HCT116 (cell line): ENCODE measurements at regions not wholly inside any gene's neighbourhood (a gene's known extent, or its start where the extent isn't known, plus 50 kb on each side); places are given as distances from the start of the nearest gene placed in this dataset.

Experiments used
- ATAC-seq: fragments of 200-7000 bp; cut with Tn5 transposase; 2 replicates; pipeline ENCODE4 v1.9.1; 2020; ENCODE audit warnings: mild to moderate bottlenecking, moderate library complexity
- BruUV-seq: library from RNA; stranded (reverse); fragments of 400-500 nt; replicated peaks from 2 replicates; lab custom pipeline; 2021; lab: Mats Ljungman, UMichigan
- CTCF ChIA-PET: fragments of 300-600 bp; sonication (Branson Sonifier 250); formaldehyde crosslinking; loops from one replicate; lab custom pipeline; 2021; ENCODE audit warnings: antibody characterized with exemption; lab: Charles Lee
- POLR2A ChIA-PET: fragments of 300-600, 350-600 bp; sonication (Branson Sonifier 250); formaldehyde crosslinking; loops from one replicate; lab custom pipeline; 2021; ENCODE audit warnings: antibody characterized with exemption; lab: Charles Lee
- RAD21 ChIA-PET, 2 experiments: fragments of 300-600 bp; sonication (Branson Sonifier 250); formaldehyde crosslinking; loops; one replicate each; lab custom pipeline; 2023; ENCODE audit warnings: low total read pairs in 2 of 2; ENCODE audit not compliant: uncharacterized antibody in 2 of 2, unreplicated experiment in 2 of 2, low non-redundant PET in 1 of 2; lab: Charles Lee
- DNase-seq: peaks from one replicate; pipeline ENCODE4 v3.0.0-alpha.2; 2010; ENCODE audit warnings: low read depth, low spot score
- H2AFZ ChIP-seq: fragments of 200-600 bp; shearing (Covaris generic), sonication (generic); 2 replicates; pipeline ENCODE4 v1.6.1; 2017; ENCODE audit warnings: low read depth, mixed run types, mixed read lengths, antibody characterized with exemption, low read length; ENCODE audit not compliant: poor library complexity, severe bottlenecking
- H3K27ac ChIP-seq: 2 replicates; pipeline ENCODE4 v1.5.1; 2012; ENCODE audit warnings: low read depth, low read length
- H3K27me3 ChIP-seq: fragments of 200-600 bp; sonication (generic); 2 replicates; pipeline ENCODE4 v1.6.1; 2016; ENCODE audit warnings: mixed run types, low read length, mixed read lengths; ENCODE audit not compliant: insufficient read depth
- H3K36me3 ChIP-seq, 2 experiments: fragments of 200-500 bp in 1 of 2; fragments of 200-600 bp in 1 of 2; sonication (Bioruptor generic) in 1 of 2; sonication (generic) in 1 of 2; 2 replicates each; pipeline versions ENCODE4 v1.5.1 to v1.6.1; 2014 to 2016; ENCODE audit warnings: low read length in 2 of 2, inconsistent platforms in 1 of 2, mixed read lengths in 1 of 2, mixed run types in 1 of 2; ENCODE audit not compliant: insufficient read depth in 2 of 2, control insufficient read depth in 1 of 2
- H3K4me1 ChIP-seq, 2 experiments: fragments of 200-600 bp in 1 of 2; sonication (generic) in 1 of 2; 2 replicates each; pipeline versions ENCODE4 v1.5.1 to v1.6.1; 2012 to 2017; ENCODE audit warnings: low read length in 2 of 2, inconsistent platforms in 1 of 2, mild to moderate bottlenecking in 1 of 2, mixed read lengths in 1 of 2, mixed run types in 1 of 2, moderate library complexity in 1 of 2; ENCODE audit not compliant: insufficient read depth in 2 of 2, control insufficient read depth in 1 of 2
- H3K4me2 ChIP-seq: fragments of 200-600 bp; sonication (generic); 2 replicates; pipeline ENCODE4 v1.6.1; 2017; ENCODE audit warnings: mixed run types, low read length, mixed read lengths
- H3K4me3 ChIP-seq, 2 experiments: fragments of 200-600 bp in 1 of 2; sonication (generic) in 1 of 2; replicated peaks in 1 of 2; 2 replicates each; pipeline ENCODE4 v1.5.1; 2011 to 2016; ENCODE audit warnings: low read length in 2 of 2, control low read depth in 1 of 2, low read depth in 1 of 2, mild to moderate bottlenecking in 1 of 2, mixed read lengths in 1 of 2, mixed run types in 1 of 2
- H3K79me2 ChIP-seq: fragments of 200-600 bp; sonication (generic); 2 replicates; pipeline ENCODE4 v1.6.1; 2017; ENCODE audit warnings: mild to moderate bottlenecking, mixed run types, low read length, moderate library complexity, mixed read lengths; ENCODE audit not compliant: insufficient read depth
- H3K9ac ChIP-seq: fragments of 200-600 bp; sonication (generic); 2 replicates; pipeline ENCODE4 v1.6.1; 2016; ENCODE audit warnings: low read length, mixed read lengths
- H3K9me2 ChIP-seq: fragments of 200-600 bp; sonication (generic), shearing (Covaris generic); 2 replicates; pipeline ENCODE4 v1.6.1; 2017; ENCODE audit warnings: mixed run types, mild to moderate bottlenecking, moderate library complexity; ENCODE audit not compliant: insufficient read depth
- H3K9me3 ChIP-seq, 2 experiments: fragments of 200-500 bp in 1 of 2; fragments of 200-600 bp in 1 of 2; sonication (Bioruptor generic) in 1 of 2; sonication (generic) in 1 of 2; 2 replicates each; pipeline ENCODE4 v1.6.1; 2014 to 2017; ENCODE audit warnings: low read length in 2 of 2, mixed read lengths in 2 of 2, inconsistent platforms in 1 of 2, low read depth in 1 of 2, mild to moderate bottlenecking in 1 of 2, mixed run types in 1 of 2, moderate library complexity in 1 of 2; ENCODE audit not compliant: control insufficient read depth in 1 of 2, insufficient read depth in 1 of 2
- H4K20me1 ChIP-seq: fragments of 200-600 bp; sonication (generic), shearing (Covaris generic); 2 replicates; pipeline ENCODE4 v1.6.1; 2017; ENCODE audit warnings: mixed run types, mild to moderate bottlenecking, moderate library complexity; ENCODE audit not compliant: insufficient read depth
- CEBPB ChIP-seq: IDR thresholded peaks from 2 replicates; pipeline ENCODE4 v1.6.1; 2012; ENCODE audit warnings: low read depth
- ELF1 ChIP-seq: IDR thresholded peaks from 2 replicates; pipeline ENCODE4 v1.6.1; 2012; ENCODE audit warnings: low read depth, borderline replicate concordance
- JUND ChIP-seq: IDR thresholded peaks from 2 replicates; pipeline ENCODE4 v1.6.1; 2012
- POLR2A ChIP-seq: IDR thresholded peaks from 2 replicates; pipeline ENCODE4 v1.7.0; 2011; ENCODE audit warnings: borderline replicate concordance; ENCODE audit not compliant: insufficient read depth, insufficient read length; ENCODE audit errors: extremely low read depth
- SP1 ChIP-seq: IDR thresholded peaks from 2 replicates; pipeline ENCODE4 v1.6.1; 2012; ENCODE audit warnings: low read depth
- TCF7L2 ChIP-seq: IDR thresholded peaks from 2 replicates; pipeline ENCODE4 v1.7.0; 2011; ENCODE audit warnings: borderline replicate concordance, inconsistent platforms; ENCODE audit not compliant: insufficient read depth, insufficient read length; ENCODE audit errors: extremely low read depth
- intact Hi-C: fragments of 100-400 bp; cut with micrococcal nuclease; formaldehyde crosslinking; loops from 2 replicates; pipeline ENCODE4 v1.10.0; 2022
- TF ChIP-seq, protein P1 (sequence below): IDR thresholded peaks from 2 replicates; pipeline ENCODE4 v1.6.1; 2012; ENCODE audit warnings: low read depth
- TF ChIP-seq, protein P2 (sequence below): IDR thresholded peaks from 2 replicates; pipeline ENCODE4 v1.6.1; 2011; ENCODE audit warnings: mild to moderate bottlenecking, low read length, moderate library complexity; ENCODE audit not compliant: insufficient replicate concordance; ENCODE audit errors: extremely low read depth
- TF ChIP-seq, protein P3 (sequence below): IDR thresholded peaks from 2 replicates; pipeline ENCODE4 v1.6.1; 2012

DNA sequence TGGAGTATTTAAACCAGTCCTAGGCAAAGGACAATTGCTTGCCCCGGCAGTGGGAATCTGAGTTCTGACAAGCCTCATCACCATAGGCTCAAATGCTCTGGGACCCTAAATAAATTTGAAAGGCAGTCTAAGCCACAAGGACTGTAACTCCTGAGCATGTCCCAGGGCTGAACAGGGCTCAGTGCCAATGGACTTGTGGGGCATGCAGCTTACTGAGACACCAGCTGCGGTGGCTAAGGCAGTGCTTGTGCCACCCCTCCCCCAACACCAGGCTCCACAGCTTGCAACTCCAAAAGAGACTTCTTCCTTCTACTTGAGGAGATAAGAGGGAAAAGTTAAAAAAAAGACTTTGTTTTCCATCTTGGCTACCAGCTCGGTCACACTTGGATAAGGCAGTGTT is 289.7 kb upstream of the DCBLD2 start (continued):
- TF ChIP-seq, protein P1, sequence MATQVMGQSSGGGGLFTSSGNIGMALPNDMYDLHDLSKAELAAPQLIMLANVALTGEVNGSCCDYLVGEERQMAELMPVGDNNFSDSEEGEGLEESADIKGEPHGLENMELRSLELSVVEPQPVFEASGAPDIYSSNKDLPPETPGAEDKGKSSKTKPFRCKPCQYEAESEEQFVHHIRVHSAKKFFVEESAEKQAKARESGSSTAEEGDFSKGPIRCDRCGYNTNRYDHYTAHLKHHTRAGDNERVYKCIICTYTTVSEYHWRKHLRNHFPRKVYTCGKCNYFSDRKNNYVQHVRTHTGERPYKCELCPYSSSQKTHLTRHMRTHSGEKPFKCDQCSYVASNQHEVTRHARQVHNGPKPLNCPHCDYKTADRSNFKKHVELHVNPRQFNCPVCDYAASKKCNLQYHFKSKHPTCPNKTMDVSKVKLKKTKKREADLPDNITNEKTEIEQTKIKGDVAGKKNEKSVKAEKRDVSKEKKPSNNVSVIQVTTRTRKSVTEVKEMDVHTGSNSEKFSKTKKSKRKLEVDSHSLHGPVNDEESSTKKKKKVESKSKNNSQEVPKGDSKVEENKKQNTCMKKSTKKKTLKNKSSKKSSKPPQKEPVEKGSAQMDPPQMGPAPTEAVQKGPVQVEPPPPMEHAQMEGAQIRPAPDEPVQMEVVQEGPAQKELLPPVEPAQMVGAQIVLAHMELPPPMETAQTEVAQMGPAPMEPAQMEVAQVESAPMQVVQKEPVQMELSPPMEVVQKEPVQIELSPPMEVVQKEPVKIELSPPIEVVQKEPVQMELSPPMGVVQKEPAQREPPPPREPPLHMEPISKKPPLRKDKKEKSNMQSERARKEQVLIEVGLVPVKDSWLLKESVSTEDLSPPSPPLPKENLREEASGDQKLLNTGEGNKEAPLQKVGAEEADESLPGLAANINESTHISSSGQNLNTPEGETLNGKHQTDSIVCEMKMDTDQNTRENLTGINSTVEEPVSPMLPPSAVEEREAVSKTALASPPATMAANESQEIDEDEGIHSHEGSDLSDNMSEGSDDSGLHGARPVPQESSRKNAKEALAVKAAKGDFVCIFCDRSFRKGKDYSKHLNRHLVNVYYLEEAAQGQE: no peak
- TF ChIP-seq TCF7L2: no peak
- no peak for TF ChIP-seq CEBPB
- no peak for TF ChIP-seq ELF1
- no peak for TF ChIP-seq POLR2A
- TF ChIP-seq, protein P2, sequence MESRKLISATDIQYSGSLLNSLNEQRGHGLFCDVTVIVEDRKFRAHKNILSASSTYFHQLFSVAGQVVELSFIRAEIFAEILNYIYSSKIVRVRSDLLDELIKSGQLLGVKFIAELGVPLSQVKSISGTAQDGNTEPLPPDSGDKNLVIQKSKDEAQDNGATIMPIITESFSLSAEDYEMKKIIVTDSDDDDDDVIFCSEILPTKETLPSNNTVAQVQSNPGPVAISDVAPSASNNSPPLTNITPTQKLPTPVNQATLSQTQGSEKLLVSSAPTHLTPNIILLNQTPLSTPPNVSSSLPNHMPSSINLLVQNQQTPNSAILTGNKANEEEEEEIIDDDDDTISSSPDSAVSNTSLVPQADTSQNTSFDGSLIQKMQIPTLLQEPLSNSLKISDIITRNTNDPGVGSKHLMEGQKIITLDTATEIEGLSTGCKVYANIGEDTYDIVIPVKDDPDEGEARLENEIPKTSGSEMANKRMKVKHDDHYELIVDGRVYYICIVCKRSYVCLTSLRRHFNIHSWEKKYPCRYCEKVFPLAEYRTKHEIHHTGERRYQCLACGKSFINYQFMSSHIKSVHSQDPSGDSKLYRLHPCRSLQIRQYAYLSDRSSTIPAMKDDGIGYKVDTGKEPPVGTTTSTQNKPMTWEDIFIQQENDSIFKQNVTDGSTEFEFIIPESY: no peak
- TF ChIP-seq, protein P3, sequence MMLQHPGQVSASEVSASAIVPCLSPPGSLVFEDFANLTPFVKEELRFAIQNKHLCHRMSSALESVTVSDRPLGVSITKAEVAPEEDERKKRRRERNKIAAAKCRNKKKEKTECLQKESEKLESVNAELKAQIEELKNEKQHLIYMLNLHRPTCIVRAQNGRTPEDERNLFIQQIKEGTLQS: no peak
- TF ChIP-seq, all 23 proteins: peak for 0

DNA sequence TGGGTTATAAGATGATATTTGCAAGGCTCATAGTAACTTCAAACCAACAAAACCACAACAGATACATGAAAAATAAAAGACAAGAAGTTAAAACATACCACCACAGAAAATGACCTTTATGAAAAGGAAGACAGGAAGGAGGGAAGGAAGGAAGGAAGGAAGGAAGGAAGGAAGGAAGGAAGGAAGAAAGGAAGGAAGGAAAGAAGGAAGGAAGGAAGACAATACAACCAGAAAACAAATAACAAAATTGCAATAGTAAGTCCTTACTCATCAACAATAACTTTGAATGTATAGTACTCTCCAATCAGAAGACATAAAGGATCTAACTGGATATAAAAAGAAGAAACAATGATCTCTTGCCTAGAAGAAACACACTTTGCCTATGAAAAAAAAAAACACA is 287.4 kb upstream of the DCBLD2 start:
- POLR2A ChIA-PET: no interaction called here
- TF ChIP-seq SP1 (no peak), JUND (no peak), POLR2A (no peak)
- TF ChIP-seq, all 23 proteins: peak for 0
- H3K4me3 ChIP-seq: no peak overlapping the region
- H3K79me2 ChIP-seq: no peaks in the 10 kb centered on the region
- H3K9me3 ChIP-seq: no peaks in the 10 kb centered on the region
- ATAC-seq (no peak), DNase-seq (no peak)
- ChIA-PET RAD21 (no interaction called here), CTCF (interaction anchor here (2.2 kb wide), 1 partner anchor 16 kb away, joined by 5 read pairs; no protein-coding TSS in a partner anchor)
- peaks cover 9% of the 10 kb centered on the region; the same call in 1 of the 2 replicates for H3K27me3 ChIP-seq
- no peak overlapping the region for H3K27ac ChIP-seq
- H3K9me2 ChIP-seq: no peaks in the 10 kb centered on the region
- no peak overlapping the region for H3K4me2 ChIP-seq
- intact Hi-C loops: no loop called here
- no peaks in the 10 kb centered on the region for H3K4me1 ChIP-seq
- no peaks in the 10 kb centered on the region for H4K20me1 ChIP-seq
- H2AFZ ChIP-seq: no peak overlapping the region
- no TSS peak for BruUV-seq
- no peak overlapping the region for H3K9ac ChIP-seq
- H3K36me3 ChIP-seq: no peaks in the 10 kb centered on the region
